Umbilical cord (tissue), 1 donor: ENCODE measurements at regions not wholly inside any gene's neighbourhood (a gene's known extent, or its start where the extent isn't known, plus 50 kb on each side); places are given as distances from the start of the nearest gene placed in this dataset.
"Not testable (repeated sequence)": the region's sequence is repeated elsewhere in the genome, so short reads cannot be mapped to it uniquely, and the experiment has no call there.

ENCODE experiments used
- DNase-seq: peaks from one replicate; pipeline ENCODE4 v3.0.0-alpha.2; 2015; ENCODE audit warnings: low spot score

GRCh38 chr19:28603453-28603852, 609.5 kb downstream of the UQCRFS1 start:
- no peak for DNase-seq

- DNase-seq: no peak
These were observed 610.2 kb downstream of the UQCRFS1 start for GRCh38 chr19:28602675-28603298.

- DNase-seq: no peak
These were observed 611.1 kb downstream of the UQCRFS1 start for GRCh38 chr19:28601723-28602440.

- DNase-seq: no peak
These were observed 614.1 kb downstream of the UQCRFS1 start for GRCh38 chr19:28598861-28599260.

GRCh38 chr19:28596561-28597071, 616.3 kb downstream of the UQCRFS1 start:
- no peak for DNase-seq

GRCh38 chr19:28595722-28596480, 617.0 kb downstream of the UQCRFS1 start:
- no peak for DNase-seq

- DNase-seq: no peak
These were observed 618.2 kb downstream of the UQCRFS1 start for GRCh38 chr19:28594737-28595136.

- DNase-seq: not testable (repeated sequence)
These were observed 623.0 kb downstream of the UQCRFS1 start for GRCh38 chr19:28589991-28590411.

- peak; percentile 21 for DNase-seq
These were observed 626.5 kb downstream of the UQCRFS1 start for GRCh38 chr19:28586474-28586873.

- DNase-seq: no peak
These were observed 627.2 kb downstream of the UQCRFS1 start for GRCh38 chr19:28585796-28586195.

GRCh38 chr19:28583713-28584112, 629.2 kb downstream of the UQCRFS1 start:
- DNase-seq: no peak

GRCh38 chr19:28583242-28583641, 629.7 kb downstream of the UQCRFS1 start:
- DNase-seq: no peak

- DNase-seq: no peak
These were observed 630.2 kb downstream of the UQCRFS1 start for GRCh38 chr19:28582796-28583195.

GRCh38 chr19:28582344-28582743, 630.6 kb downstream of the UQCRFS1 start:
- no peak for DNase-seq

GRCh38 chr19:28581468-28581770, 631.5 kb downstream of the UQCRFS1 start:
- no peak for DNase-seq

GRCh38 chr19:28578786-28579505, 634.0 kb downstream of the UQCRFS1 start:
- no peak for DNase-seq

GRCh38 chr19:28578208-28578607, 634.7 kb downstream of the UQCRFS1 start:
- DNase-seq: no peak

GRCh38 chr19:28577666-28578065, 635.3 kb downstream of the UQCRFS1 start:
- DNase-seq: no peak

- peak; percentile 55 for DNase-seq
These were observed 635.7 kb downstream of the UQCRFS1 start for GRCh38 chr19:28577233-28577632.

- DNase-seq: no peak
These were observed 637.1 kb downstream of the UQCRFS1 start for GRCh38 chr19:28575816-28576215.

- not testable (repeated sequence) for DNase-seq
These were observed 637.6 kb downstream of the UQCRFS1 start for GRCh38 chr19:28575312-28575711.

GRCh38 chr19:28574212-28574611, 638.7 kb downstream of the UQCRFS1 start:
- DNase-seq: no peak
